ENCODE measurements at regions not wholly inside any gene's neighbourhood (a gene's known extent, or its start where the extent isn't known, plus 50 kb on each side); places are given as distances from the start of the nearest gene placed in this dataset.

DNA sequence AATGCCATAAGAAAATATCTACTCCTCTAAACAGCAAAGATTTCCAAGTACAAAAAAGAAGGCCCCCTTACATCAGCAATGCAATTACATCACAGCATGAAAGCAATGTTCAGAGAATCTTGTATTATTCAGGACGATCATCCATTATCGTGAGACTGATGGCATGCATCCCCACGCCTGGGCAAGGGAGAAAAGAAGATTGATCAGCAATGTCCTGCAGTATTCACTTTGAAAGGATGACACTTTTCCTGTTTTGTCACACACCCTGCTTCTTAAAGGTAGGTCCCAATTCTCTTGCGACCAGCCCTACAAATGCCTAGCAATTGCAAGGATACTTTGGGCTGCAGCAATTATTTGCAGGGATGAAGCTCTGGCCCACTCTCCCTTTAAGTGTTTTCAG, 108.7 kb downstream of the TOMM20 start:
- no peak for TF ChIP-seq CREB1 (IDR thresholded peaks at IDR 0.05; ENCODE audit: low read depth)
- TF ChIP-seq RAD21 (IDR thresholded peaks at IDR 0.05; ENCODE audit: low read depth) = no peak
- TF ChIP-seq REST (IDR thresholded peaks at IDR 0.05; ENCODE audit: low read depth) = no peak
